Trophoblast cell (in vitro differentiated cells and primary cell): ENCODE measurements at regions not wholly inside any gene's neighbourhood (a gene's known extent, or its start where the extent isn't known, plus 50 kb on each side); places are given as distances from the start of the nearest gene placed in this dataset.

Source experiments
- DNase-seq, 2 donors: peaks; one replicate each; pipeline ENCODE4 v3.0.0-alpha.2; 2016
- H2AFZ ChIP-seq: 2 replicates; pipeline ENCODE4 v1.6.1; 2013; ENCODE audit warnings: low read length, moderate library complexity, mild to moderate bottlenecking; ENCODE audit not compliant: insufficient read depth, poor library complexity
- H2AK5ac ChIP-seq: 2 replicates; pipeline ENCODE4 v1.6.1; 2013; ENCODE audit warnings: mild to moderate bottlenecking, low read length
- H2BK120ac ChIP-seq: 2 replicates; pipeline ENCODE4 v1.6.1; 2013; ENCODE audit warnings: low read length, mild to moderate bottlenecking, moderate library complexity; ENCODE audit not compliant: insufficient read depth, poor library complexity
- H2BK12ac ChIP-seq: 2 replicates; pipeline ENCODE4 v1.6.1; 2013; ENCODE audit warnings: mild to moderate bottlenecking, low read length, moderate library complexity
- H2BK5ac ChIP-seq: 2 replicates; pipeline ENCODE4 v1.6.1; 2013; ENCODE audit warnings: low read length, low read depth, moderate library complexity, mild to moderate bottlenecking; ENCODE audit not compliant: poor library complexity
- H3K14ac ChIP-seq: 2 replicates; pipeline ENCODE4 v1.6.1; 2013; ENCODE audit warnings: mild to moderate bottlenecking, low read length
- H3K18ac ChIP-seq: 2 replicates; pipeline ENCODE4 v1.6.1; 2013; ENCODE audit warnings: mild to moderate bottlenecking, low read length
- H3K23ac ChIP-seq: 2 replicates; pipeline ENCODE4 v1.6.1; 2013; ENCODE audit warnings: low read length
- H3K27ac ChIP-seq: 2 replicates; pipeline ENCODE4 v1.5.1; 2013; ENCODE audit warnings: low read depth, mild to moderate bottlenecking, inconsistent platforms, low read length, moderate library complexity
- H3K27me3 ChIP-seq: 2 replicates; pipeline ENCODE4 v1.6.1; 2013; ENCODE audit warnings: inconsistent platforms, mild to moderate bottlenecking, low read length, moderate library complexity; ENCODE audit not compliant: insufficient read depth
- H3K36me3 ChIP-seq, 2 experiments: 1 replicate in 1 of 2; 2 replicates in 1 of 2; pipeline ENCODE4 v1.6.1; 2013; ENCODE audit warnings: low read length in 2 of 2, mild to moderate bottlenecking in 2 of 2, moderate library complexity in 1 of 2; ENCODE audit not compliant: insufficient read depth in 2 of 2, control insufficient read depth in 1 of 2
- H3K4ac ChIP-seq: 2 replicates; pipeline ENCODE4 v1.6.1; 2013; ENCODE audit warnings: low read depth, mild to moderate bottlenecking, low read length, moderate library complexity
- H3K4me1 ChIP-seq, 2 experiments: 1 replicate in 1 of 2; 2 replicates in 1 of 2; pipeline ENCODE4 v1.6.1; 2013; ENCODE audit warnings: low read length in 2 of 2, mild to moderate bottlenecking in 2 of 2, moderate library complexity in 1 of 2; ENCODE audit not compliant: insufficient read depth in 2 of 2, control insufficient read depth in 1 of 2
- H3K4me2 ChIP-seq: 2 replicates; pipeline ENCODE4 v1.6.1; 2013; ENCODE audit warnings: inconsistent platforms, mild to moderate bottlenecking, low read length, moderate library complexity
- H3K4me3 ChIP-seq: 2 replicates; pipeline ENCODE4 v1.5.1; 2013; ENCODE audit warnings: mild to moderate bottlenecking, low read depth, low read length, inconsistent platforms
- H3K79me1 ChIP-seq: one replicate; pipeline ENCODE4 v1.6.1; 2013; ENCODE audit warnings: low read length
- H3K79me2 ChIP-seq: 2 replicates; pipeline ENCODE4 v1.6.1; 2013; ENCODE audit warnings: low read length, mild to moderate bottlenecking; ENCODE audit not compliant: control insufficient read depth, insufficient read depth, poor library complexity
- H3K9ac ChIP-seq: 2 replicates; pipeline ENCODE4 v1.6.1; 2013; ENCODE audit warnings: mild to moderate bottlenecking, low read length
- H3K9me3 ChIP-seq: 2 replicates; pipeline ENCODE4 v1.6.1; 2013; ENCODE audit warnings: low read depth, mild to moderate bottlenecking, control low read depth, inconsistent platforms, low read length; ENCODE audit not compliant: insufficient read depth
- H4K12ac ChIP-seq: 2 replicates; pipeline ENCODE4 v1.6.1; 2013; ENCODE audit warnings: low read depth, mild to moderate bottlenecking, low read length, moderate library complexity
- H4K8ac ChIP-seq: 2 replicates; pipeline ENCODE4 v1.6.1; 2013; ENCODE audit warnings: low read depth, mild to moderate bottlenecking, low read length, moderate library complexity
- H4K91ac ChIP-seq: one replicate; pipeline ENCODE4 v1.6.1; 2013; ENCODE audit warnings: low read depth, mild to moderate bottlenecking, low read length, moderate library complexity
- WGBS: extraction: QIAGEN DNeasy Blood & Tissue Kit; methylation state at CpG from one replicate; pipeline ENCODE4 v1.1.7; 2013; ENCODE audit warnings: missing lambda C conversion rate; ENCODE audit not compliant: insufficient read length, insufficient coverage; ENCODE audit errors: extremely low coverage; 5-methylcytosine and 5-hydroxymethylcytosine counted together

GRCh38 chr3:127483902-127484591 is 106.5 kb downstream of the TPRA1 start:
- H3K4me2 ChIP-seq, result no peak overlapping the region
- no peak overlapping the region for H3K27ac ChIP-seq
- peaks cover 0 to 2% of the 10 kb centered on the region in 2 experiments for H3K4me1 ChIP-seq
- no peak overlapping the region for H2AK5ac ChIP-seq
- no peak for DNase-seq
- H4K8ac ChIP-seq, result no peak overlapping the region
- no peak overlapping the region for H2BK12ac ChIP-seq
- no peaks in the 10 kb centered on the region for H3K36me3 ChIP-seq
- no peaks in the 10 kb centered on the region for H3K27me3 ChIP-seq
- no peak overlapping the region for H2BK5ac ChIP-seq
- H2BK120ac ChIP-seq, result no peak overlapping the region
- H4K91ac ChIP-seq, result no peak overlapping the region
- no peak overlapping the region for H3K18ac ChIP-seq
- no peak overlapping the region for H3K23ac ChIP-seq
- no peak overlapping the region for H3K4ac ChIP-seq
- no peak overlapping the region for H3K9ac ChIP-seq
- no peaks in the 10 kb centered on the region for H3K79me1 ChIP-seq
- no peak overlapping the region for H4K12ac ChIP-seq
- no peak overlapping the region for H3K4me3 ChIP-seq
- no CpG with 5 or more reads among the region's 18 CpGs for WGBS
- H3K14ac ChIP-seq, result no peak overlapping the region
- no peaks in the 10 kb centered on the region for H3K9me3 ChIP-seq
- no peaks in the 10 kb centered on the region for H3K79me2 ChIP-seq
- no peak overlapping the region for H2AFZ ChIP-seq

- no peak overlapping the region for H4K8ac ChIP-seq
- WGBS, result no CpG with 5 or more reads among the region's 11 CpGs
- H3K4ac ChIP-seq, result no peak overlapping the region
- no peak overlapping the region for H3K4me3 ChIP-seq
- no peaks in the 10 kb centered on the region for H3K79me2 ChIP-seq
- no peak overlapping the region for H4K91ac ChIP-seq
- no peak overlapping the region for H4K12ac ChIP-seq
- H3K23ac ChIP-seq, result no peak overlapping the region
- no peak overlapping the region for H2AK5ac ChIP-seq
- H3K27me3 ChIP-seq, result no peaks in the 10 kb centered on the region
- no peaks in the 10 kb centered on the region for H3K79me1 ChIP-seq
- H2BK120ac ChIP-seq, result no peak overlapping the region
- no peak overlapping the region for H2AFZ ChIP-seq
- no peak overlapping the region for H3K14ac ChIP-seq
- H2BK5ac ChIP-seq, result no peak overlapping the region
- H3K4me1 ChIP-seq, result peaks cover 0 to 2% of the 10 kb centered on the region in 2 experiments
- no peaks in the 10 kb centered on the region for H3K36me3 ChIP-seq
- H2BK12ac ChIP-seq, result no peak overlapping the region
- no peak overlapping the region for H3K18ac ChIP-seq
- no peak overlapping the region for H3K9ac ChIP-seq
- DNase-seq, result no peak
- H3K27ac ChIP-seq, result no peak overlapping the region
- no peaks in the 10 kb centered on the region for H3K9me3 ChIP-seq
- H3K4me2 ChIP-seq, result no peak overlapping the region
These were observed 107.4 kb downstream of the TPRA1 start for GRCh38 chr3:127483005-127483641.

GRCh38 chr3:127482216-127483004 is 108.1 kb downstream of the TPRA1 start:
- peak in 1 of 2 donors; percentile 6 for DNase-seq
- no peak overlapping the region for H4K8ac ChIP-seq

GRCh38 chr3:127480196-127480954 is 110.2 kb downstream of the TPRA1 start:
- H2BK5ac ChIP-seq, result no peak overlapping the region
- H3K9ac ChIP-seq, result no peak overlapping the region
- H3K4me1 ChIP-seq, result peaks cover 0 to 2% of the 10 kb centered on the region in 2 experiments
- H3K4ac ChIP-seq, result no peak overlapping the region
- H3K79me2 ChIP-seq, result no peaks in the 10 kb centered on the region
- H3K4me2 ChIP-seq, result no peak overlapping the region
- no peak for DNase-seq
- no peak overlapping the region for H3K4me3 ChIP-seq
- no peaks in the 10 kb centered on the region for H3K79me1 ChIP-seq
- H3K27ac ChIP-seq, result no peak overlapping the region
- no peak overlapping the region for H4K8ac ChIP-seq
- H2AFZ ChIP-seq, result no peak overlapping the region
- H3K9me3 ChIP-seq, result no peaks in the 10 kb centered on the region
- WGBS, result no CpG with 5 or more reads among the region's 9 CpGs
- no peaks in the 10 kb centered on the region for H3K36me3 ChIP-seq
- H3K18ac ChIP-seq, result no peak overlapping the region
- no peak overlapping the region for H2AK5ac ChIP-seq
- no peak overlapping the region for H3K14ac ChIP-seq
- H2BK120ac ChIP-seq, result no peak overlapping the region
- no peak overlapping the region for H4K12ac ChIP-seq
- no peak overlapping the region for H4K91ac ChIP-seq
- H3K23ac ChIP-seq, result no peak overlapping the region
- H2BK12ac ChIP-seq, result no peak overlapping the region
- no peaks in the 10 kb centered on the region for H3K27me3 ChIP-seq

More at GRCh38 chr3:127482216-127483004, 108.1 kb downstream of the TPRA1 start:
- WGBS, result no CpG with 5 or more reads among the region's 14 CpGs
- Histone ChIP-seq H3K27ac (no peak overlapping the region), H3K4me3 (no peak overlapping the region), H4K91ac (no peak overlapping the region), H3K18ac (no peak overlapping the region), H3K27me3 (no peaks in the 10 kb centered on the region), H2BK120ac (no peak overlapping the region), H2AFZ (no peak overlapping the region), H3K4ac (no peak overlapping the region), H3K9ac (no peak overlapping the region), H3K14ac (no peak overlapping the region), H3K23ac (no peak overlapping the region), H3K79me1 (no peaks in the 10 kb centered on the region), H2BK12ac (no peak overlapping the region), H2AK5ac (no peak overlapping the region), H3K36me3 (no peaks in the 10 kb centered on the region), H2BK5ac (no peak overlapping the region), H3K79me2 (no peaks in the 10 kb centered on the region), H4K12ac (no peak overlapping the region), H3K4me1 (peaks cover 0 to 2% of the 10 kb centered on the region in 2 experiments), H3K9me3 (no peaks in the 10 kb centered on the region), H3K4me2 (no peak overlapping the region)
